GM23338 (cell line): ENCODE measurements at regions not wholly inside any gene's neighbourhood (a gene's known extent, or its start where the extent isn't known, plus 50 kb on each side); places are given as distances from the start of the nearest gene placed in this dataset.

ENCODE experiments used
- ATAC-seq: fragments of 200-7000 bp; cut with Tn5 transposase; 3 replicates; pipeline ENCODE4 v1.9.1; 2020
- DNase-seq: peaks from one replicate; pipeline ENCODE4 v3.0.0-alpha.2; 2015; ENCODE audit warnings: low spot score
- H2AFZ ChIP-seq: fragments of 200-600 bp; sonication (generic); 2 replicates; pipeline ENCODE4 v1.8.0; 2016; ENCODE audit warnings: antibody characterized with exemption, mild to moderate bottlenecking, moderate library complexity
- H3F3A ChIP-seq: fragments of 200-600 bp; sonication (generic); replicated peaks from 2 replicates; pipeline ENCODE4 v1.8.0; 2017; ENCODE audit warnings: antibody characterized with exemption, mixed run types, low read depth
- H3K27ac ChIP-seq: fragments of 200-600 bp; sonication (generic); 2 replicates; pipeline ENCODE4 v1.6.1; 2016; ENCODE audit warnings: low read depth
- H3K27me3 ChIP-seq: fragments of 200-600 bp; sonication (generic); 2 replicates; pipeline ENCODE4 v1.8.0; 2016; ENCODE audit warnings: mild to moderate bottlenecking, mixed run types, moderate library complexity; ENCODE audit not compliant: insufficient read depth
- H3K36me3 ChIP-seq: fragments of 200-600 bp; sonication (generic); 2 replicates; pipeline ENCODE4 v1.8.0; 2016; ENCODE audit warnings: mild to moderate bottlenecking; ENCODE audit not compliant: insufficient read depth
- H3K4me1 ChIP-seq: fragments of 200-600 bp; sonication (generic); 2 replicates; pipeline ENCODE4 v1.8.0; 2016; ENCODE audit warnings: mild to moderate bottlenecking, moderate library complexity; ENCODE audit not compliant: insufficient read depth
- H3K4me2 ChIP-seq: fragments of 200-600 bp; sonication (generic); 2 replicates; pipeline ENCODE4 v1.7.1; 2017; ENCODE audit warnings: mixed run types
- H3K4me3 ChIP-seq: fragments of 200-600 bp; sonication (generic); 2 replicates; pipeline ENCODE4 v1.6.1; 2016; ENCODE audit warnings: mixed run types
- H3K79me2 ChIP-seq: fragments of 200-600 bp; sonication (generic); replicated peaks from 2 replicates; pipeline ENCODE4 v1.8.0; 2017; ENCODE audit warnings: mild to moderate bottlenecking; ENCODE audit not compliant: insufficient read depth
- H3K9me2 ChIP-seq: fragments of 200-600 bp; sonication (generic); 2 replicates; pipeline ENCODE4 v1.8.0; 2017; ENCODE audit not compliant: insufficient read depth
- H4K20me1 ChIP-seq: fragments of 200-600 bp; sonication (generic); replicated peaks from 2 replicates; pipeline ENCODE4 v1.8.0; 2017; ENCODE audit warnings: mild to moderate bottlenecking; ENCODE audit not compliant: insufficient read depth
- H3K27ac Mint-ChIP-seq: 2 replicates; pipeline ENCODE4 v1.8.0; 2020; ENCODE audit warnings: inconsistent platforms, mild to moderate bottlenecking, moderate library complexity, mixed read lengths
- H3K27me3 Mint-ChIP-seq: 3 replicates; pipeline ENCODE4 v1.8.0; 2022; ENCODE audit warnings: low read depth, mild to moderate bottlenecking, moderate library complexity, mixed read lengths, inconsistent platforms; ENCODE audit not compliant: insufficient read depth, poor library complexity
- H3K36me3 Mint-ChIP-seq: 3 replicates; pipeline ENCODE4 v1.8.0; 2021; ENCODE audit warnings: low read depth, mild to moderate bottlenecking, inconsistent platforms, moderate library complexity, mixed read lengths
- H3K4me1 Mint-ChIP-seq: 3 replicates; pipeline ENCODE4 v1.8.0; 2020; ENCODE audit warnings: mild to moderate bottlenecking, inconsistent platforms, mixed read lengths
- H3K4me3 Mint-ChIP-seq: 3 replicates; pipeline ENCODE4 v1.8.0; 2021; ENCODE audit warnings: moderate library complexity, mild to moderate bottlenecking, inconsistent platforms, mixed read lengths
- H3K9me3 Mint-ChIP-seq: 3 replicates; pipeline ENCODE4 v1.8.0; 2020; ENCODE audit warnings: moderate library complexity, mild to moderate bottlenecking, inconsistent platforms, mixed read lengths
- CREB1 ChIP-seq: fragments of 250-450 bp; sonication (Bioruptor Pico); IDR thresholded peaks from 2 replicates; pipeline ENCODE4 v1.5.0; 2020; ENCODE audit warnings: low read depth, mild to moderate bottlenecking, moderate library complexity
- CTCF ChIP-seq, 2 experiments: fragments of 200-600 bp in 1 of 2; sonication (generic) in 1 of 2; conservative IDR thresholded peaks; 2 replicates each; pipeline versions ENCODE4 v1.5.1 to v1.6.1; 2016 to 2017; ENCODE audit warnings: antibody characterized with exemption in 2 of 2, low read depth in 2 of 2, mild to moderate bottlenecking in 2 of 2, moderate library complexity in 1 of 2
- ETS1 ChIP-seq: IDR thresholded peaks from 2 replicates; pipeline ENCODE4 v1.6.1; 2016; ENCODE audit warnings: antibody characterized with exemption
- EZH2 ChIP-seq: fragments of 200-600 bp; sonication (generic); IDR thresholded peaks from one replicate; pipeline ENCODE4 v1.8.0; 2017; ENCODE audit warnings: antibody characterized with exemption, mild to moderate bottlenecking, low read depth; ENCODE audit not compliant: unreplicated experiment
- JUNB ChIP-seq: IDR thresholded peaks from one replicate; pipeline ENCODE4 v1.6.1; 2016; ENCODE audit warnings: antibody characterized with exemption; ENCODE audit not compliant: unreplicated experiment
- POLR2AphosphoS5 ChIP-seq: IDR thresholded peaks from 2 replicates; pipeline ENCODE4 v1.6.1; 2016; ENCODE audit warnings: antibody characterized with exemption, low read depth
- STAT1 ChIP-seq: IDR thresholded peaks from one replicate; pipeline ENCODE4 v1.6.1; 2016; ENCODE audit warnings: antibody characterized with exemption; ENCODE audit not compliant: unreplicated experiment
- ZNF114 ChIP-seq: fragments of 250-450 bp; sonication (Bioruptor Pico); IDR thresholded peaks from 2 replicates; pipeline ENCODE4 v1.5.0; 2020; ENCODE audit warnings: mild to moderate bottlenecking, moderate library complexity
- ZNF331 ChIP-seq: fragments of 250-450 bp; sonication (Bioruptor Pico); IDR thresholded peaks from 2 replicates; pipeline ENCODE4 v1.5.0; 2020; ENCODE audit warnings: low read depth, mild to moderate bottlenecking, moderate library complexity
- ZNF462 ChIP-seq: fragments of 250-450 bp; sonication (Bioruptor Pico); IDR thresholded peaks from 2 replicates; pipeline ENCODE4 v1.5.0; 2020; ENCODE audit warnings: mild to moderate bottlenecking, moderate library complexity

GRCh38 chr5:82992646-82993045, 84.5 kb downstream of the TMEM167A start:
- no peaks in the 10 kb centered on the region for H3F3A ChIP-seq
- H4K20me1 ChIP-seq, result no peaks in the 10 kb centered on the region
- H3K4me1 ChIP-seq, result no peaks in the 10 kb centered on the region
- H2AFZ ChIP-seq, result 0 out of 2 replicates have a peak overlapping the region, but pooled peaks have one; percentile 48
- H3K4me2 ChIP-seq, result no peak overlapping the region
- H3K36me3 Mint-ChIP-seq, result no peaks in the 10 kb centered on the region
- ATAC-seq, result no peak
- DNase-seq, result no peak
- H3K4me3 ChIP-seq, result no peak overlapping the region
- no peak overlapping the region for H3K4me3 Mint-ChIP-seq
- no peaks in the 10 kb centered on the region for H3K79me2 ChIP-seq
- no peaks in the 10 kb centered on the region for H3K27me3 ChIP-seq
- no peaks in the 10 kb centered on the region for H3K36me3 ChIP-seq
- H3K9me3 Mint-ChIP-seq, result no peaks in the 10 kb centered on the region
- no peak overlapping the region for H3K27ac ChIP-seq
- no peak for TF ChIP-seq ZNF114 (CRISPR knock-in tag)
- TF ChIP-seq EZH2, result no peak
- TF ChIP-seq POLR2AphosphoS5, result no peak
- H3K9me2 ChIP-seq, result peaks cover 9% of the 10 kb centered on the region; the same call in 1 of the 2 replicates
- no peak overlapping the region for H3K27ac Mint-ChIP-seq
- H3K4me1 Mint-ChIP-seq, result peaks cover 5% of the 10 kb centered on the region; the same call in 2 of the 3 replicates
- H3K27me3 Mint-ChIP-seq, result peaks cover 2% of the 10 kb centered on the region

GRCh38 chr5:82991678-82992323, 85.4 kb downstream of the TMEM167A start:
- H3K27me3 Mint-ChIP-seq, result peaks cover 2% of the 10 kb centered on the region
- no peak overlapping the region for H3K27ac Mint-ChIP-seq
- Histone ChIP-seq H3K27ac (no peak overlapping the region), H3K9me2 (peaks cover 9% of the 10 kb centered on the region; the same call in 1 of the 2 replicates), H3K27me3 (no peaks in the 10 kb centered on the region), H2AFZ (peak overlapping the region; percentile 77), H3K79me2 (no peaks in the 10 kb centered on the region), H3K4me2 (no peak overlapping the region), H3K4me3 (no peak overlapping the region), H4K20me1 (no peaks in the 10 kb centered on the region), H3F3A (no peaks in the 10 kb centered on the region), H3K36me3 (no peaks in the 10 kb centered on the region), H3K4me1 (peaks cover 4% of the 10 kb centered on the region; the same call in 1 of the 2 replicates)
- DNase-seq, result no peak
- ATAC-seq, result no peak
- peaks cover 8% of the 10 kb centered on the region; the same call in 2 of the 3 replicates for H3K4me1 Mint-ChIP-seq
- no peaks in the 10 kb centered on the region for H3K9me3 Mint-ChIP-seq
- H3K4me3 Mint-ChIP-seq, result no peak overlapping the region
- no peaks in the 10 kb centered on the region for H3K36me3 Mint-ChIP-seq
- TF ChIP-seq STAT1 (no peak), JUNB (no peak), ZNF114 (CRISPR knock-in tag) (no peak), ETS1 (no peak), ZNF462 (CRISPR knock-in tag) (no peak), ZNF331 (CRISPR knock-in tag) (no peak), EZH2 (no peak), CTCF (conservative IDR thresholded peaks at IDR 0.05; ENCODE audit: low read depth in 2 of 2) (no peak), CREB1 (CRISPR knock-in tag) (no peak)
